GM12891 (cell line): ENCODE measurements at regions not wholly inside any gene's neighbourhood (a gene's known extent, or its start where the extent isn't known, plus 50 kb on each side); places are given as distances from the start of the nearest gene placed in this dataset.

Experiments used
- DNase-seq: peaks from one replicate; pipeline ENCODE4 v3.0.0; 2011; ENCODE audit warnings: low spot score; ENCODE audit not compliant: insufficient read length
- FAIRE-seq: peaks from 2 replicates; lab custom pipeline; 2011; peaks lifted over from hg19 to GRCh38; lab: Jason Lieb, UNC
- PAX5 ChIP-seq: IDR thresholded peaks from 2 replicates; pipeline ENCODE4 v1.6.1; 2011; ENCODE audit warnings: low read length, moderate library complexity, mild to moderate bottlenecking; ENCODE audit not compliant: insufficient read depth, severe bottlenecking
- POLR2A ChIP-seq: IDR thresholded peaks from 2 replicates; pipeline ENCODE4 v1.6.1; 2011; ENCODE audit warnings: low read depth, low read length, control low read depth
- POLR2AphosphoS5 ChIP-seq: IDR thresholded peaks from 2 replicates; pipeline ENCODE4 v1.6.1; 2011; ENCODE audit warnings: low read depth, low read length, control low read depth
- POU2F2 ChIP-seq: IDR thresholded peaks from 2 replicates; pipeline ENCODE4 v1.6.1; 2011; ENCODE audit warnings: low read depth, mild to moderate bottlenecking, control low read depth, low read length, moderate library complexity
- SPI1 ChIP-seq: IDR thresholded peaks from 2 replicates; pipeline ENCODE4 v1.6.1; 2011; ENCODE audit warnings: low read depth, low read length, control low read depth
- TAF1 ChIP-seq: IDR thresholded peaks from 2 replicates; pipeline ENCODE4 v1.6.1; 2011; ENCODE audit warnings: low read depth, low read length, control low read depth

GRCh38 chr2:83933749-83934148 lies 525.3 kb downstream of the SUCLG1 start:
- DNase-seq = no peak
- TF ChIP-seq POLR2AphosphoS5 (no peak), TAF1 (no peak), SPI1 (no peak), POLR2A (no peak), POU2F2 (no peak), PAX5 (no peak)
- FAIRE-seq = no peak

GRCh38 chr2:83923531-83923930 lies 535.5 kb downstream of the SUCLG1 start:
- FAIRE-seq = no peak
- TF ChIP-seq POLR2A (no peak), PAX5 (no peak), TAF1 (no peak)
- DNase-seq = no peak

DNA sequence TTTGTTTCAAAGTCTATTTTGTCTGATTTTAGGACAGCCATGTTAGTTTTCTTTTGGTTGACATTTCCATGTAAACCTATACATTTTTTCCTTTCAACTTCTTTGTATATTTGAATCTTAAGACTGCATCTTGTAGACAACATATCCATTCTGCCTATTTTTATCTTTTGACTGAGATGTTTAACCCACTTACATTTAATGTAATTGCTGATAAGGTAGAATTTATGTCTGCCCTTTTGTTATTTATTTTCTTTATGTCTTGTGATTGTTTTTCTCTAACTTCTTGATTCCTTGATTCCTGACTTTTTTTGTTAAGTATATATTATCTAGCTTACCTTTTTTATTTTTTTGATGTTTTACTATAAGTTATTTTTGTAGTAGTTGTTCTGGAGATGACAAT lies 542.5 kb downstream of the SUCLG1 start:
- TF ChIP-seq PAX5 (no peak), POLR2A (no peak), SPI1 (no peak), POU2F2 (no peak), POLR2AphosphoS5 (no peak), TAF1 (no peak)
- DNase-seq (no peak), FAIRE-seq (no peak)

DNA sequence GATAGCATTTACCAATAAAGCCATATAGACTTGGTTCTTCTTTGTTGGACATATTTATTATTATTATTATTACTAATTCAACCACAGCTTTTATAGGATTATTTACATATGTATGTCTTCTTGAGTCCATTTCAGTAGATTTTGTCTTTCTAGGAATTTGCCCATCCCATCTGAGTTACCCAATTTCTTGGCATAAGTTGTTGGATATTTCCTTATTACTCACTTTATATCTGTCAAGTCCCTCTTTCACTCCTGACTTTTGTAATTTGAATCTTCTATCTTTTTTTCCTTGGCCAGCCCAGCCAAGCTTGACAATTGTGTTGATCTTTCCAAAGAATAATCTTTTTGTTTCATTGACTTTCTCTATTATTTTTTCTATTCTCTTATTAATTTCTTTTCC lies 543.7 kb downstream of the SUCLG1 start:
- TF ChIP-seq SPI1 (no peak), PAX5 (no peak), TAF1 (no peak), POU2F2 (no peak), POLR2AphosphoS5 (no peak), POLR2A (no peak)
- no peak for FAIRE-seq
- DNase-seq = no peak

DNA sequence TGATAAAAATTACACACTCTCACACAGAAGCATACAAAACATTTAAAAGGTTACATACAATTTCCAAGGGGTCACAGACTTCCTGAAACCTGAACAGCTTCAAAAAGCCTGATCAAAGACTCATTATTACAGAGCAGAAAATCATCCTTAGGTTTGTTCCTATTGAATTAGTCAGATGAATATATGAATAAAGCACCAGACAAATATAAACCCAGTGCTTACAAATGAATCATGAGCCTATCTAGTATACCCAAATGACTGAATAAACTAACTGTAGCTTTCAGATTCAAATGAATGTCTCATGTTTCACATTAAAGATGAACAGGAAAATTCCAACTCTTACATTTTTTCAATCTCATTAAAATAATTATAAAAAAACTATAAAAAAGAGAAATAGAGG lies 550.3 kb downstream of the SUCLG1 start:
- FAIRE-seq = no peak
- TF ChIP-seq POU2F2 = no peak
- no peak for TF ChIP-seq POLR2A
- no peak for TF ChIP-seq POLR2AphosphoS5
- TF ChIP-seq TAF1 = no peak
- TF ChIP-seq PAX5 = no peak
- TF ChIP-seq SPI1 = no peak

GRCh38 chr2:83901317-83901716 lies 557.8 kb downstream of the SUCLG1 start:
- FAIRE-seq (no peak), DNase-seq (no peak)
- no peak for TF ChIP-seq POLR2AphosphoS5
- TF ChIP-seq TAF1 = no peak
- no peak for TF ChIP-seq SPI1
- TF ChIP-seq PAX5 = no peak
- TF ChIP-seq POU2F2 = no peak
- no peak for TF ChIP-seq POLR2A

More for the DNA sequence above, 550.3 kb downstream of the SUCLG1 start:
- DNase-seq = no peak

DNA sequence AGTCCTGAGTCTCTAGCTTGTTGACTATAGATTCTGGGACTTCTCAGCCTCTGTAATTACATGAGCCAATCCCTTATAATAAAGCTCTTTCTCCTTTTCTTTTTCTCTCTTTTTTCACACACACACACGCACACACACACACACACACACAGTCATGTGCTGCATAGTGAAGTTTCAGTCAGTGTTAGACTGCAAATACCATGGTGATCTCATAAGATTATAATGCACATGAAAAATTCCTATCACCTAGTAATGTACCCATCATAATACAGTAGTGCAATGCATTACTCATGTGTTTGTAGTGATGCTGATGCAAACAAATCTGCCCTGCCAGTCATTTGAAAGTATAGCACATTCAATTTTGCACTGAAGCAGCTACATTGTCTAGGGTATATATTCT lies 558.2 kb downstream of the SUCLG1 start:
- TF ChIP-seq POU2F2 = no peak
- TF ChIP-seq POLR2AphosphoS5 = no peak
- no peak for TF ChIP-seq PAX5
- TF ChIP-seq POLR2A = no peak
- no peak for TF ChIP-seq TAF1
- no peak for TF ChIP-seq SPI1
- no peak for DNase-seq
- no peak for FAIRE-seq

GRCh38 chr2:83899271-83899670 lies 559.8 kb downstream of the SUCLG1 start:
- FAIRE-seq = no peak
- TF ChIP-seq PAX5 (no peak), POLR2A (no peak), SPI1 (no peak), POLR2AphosphoS5 (no peak), POU2F2 (no peak), TAF1 (no peak)
- DNase-seq = no peak

DNA sequence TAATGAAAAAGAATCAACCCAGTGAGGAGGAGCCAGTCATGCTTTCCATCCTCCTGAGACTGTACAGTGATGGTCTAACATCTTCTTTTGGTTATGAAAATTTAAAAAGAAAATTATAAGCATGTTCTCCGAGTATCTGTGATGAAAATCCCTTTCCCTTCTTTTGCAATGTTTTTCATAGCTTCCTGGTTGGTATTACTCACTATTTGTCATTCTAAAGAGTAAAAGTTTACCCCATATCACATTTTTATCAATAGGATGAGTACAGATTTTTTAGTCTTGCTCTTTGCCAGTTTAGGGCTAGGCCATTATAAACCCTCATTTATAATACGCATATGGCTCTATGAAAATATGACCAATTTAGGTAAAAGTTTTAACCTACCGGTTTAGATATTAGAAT lies 564.1 kb downstream of the SUCLG1 start:
- DNase-seq (no peak), FAIRE-seq (no peak)
- TF ChIP-seq POU2F2 (no peak), PAX5 (no peak), POLR2AphosphoS5 (no peak), POLR2A (no peak), SPI1 (no peak), TAF1 (no peak)

DNA sequence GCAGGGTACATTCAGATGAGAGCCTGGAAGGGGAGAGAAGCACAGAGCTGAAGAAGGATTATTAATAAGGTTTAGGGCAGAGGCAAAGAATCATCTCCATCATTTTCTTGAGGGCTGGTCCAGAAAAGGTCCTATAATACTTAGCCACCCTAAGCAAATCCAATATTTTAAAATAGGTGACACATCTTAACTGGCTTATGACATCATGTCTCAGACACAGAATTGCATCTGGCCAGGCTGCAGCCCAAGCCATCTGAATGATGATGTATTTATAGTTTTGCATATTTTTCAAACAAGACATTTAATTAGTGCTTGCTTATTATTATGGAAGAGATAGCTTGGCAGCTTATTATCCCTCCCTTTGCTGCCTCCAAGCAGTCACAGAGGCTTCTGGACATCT lies 571.3 kb downstream of the SUCLG1 start:
- DNase-seq (no peak), FAIRE-seq (no peak)
- no peak for TF ChIP-seq PAX5
- no peak for TF ChIP-seq POU2F2
- no peak for TF ChIP-seq POLR2A
- TF ChIP-seq SPI1 = no peak
- no peak for TF ChIP-seq TAF1
